LHCN-M2 (cell line): ENCODE measurements at regions not wholly inside any gene's neighbourhood (a gene's known extent, or its start where the extent isn't known, plus 50 kb on each side); places are given as distances from the start of the nearest gene placed in this dataset.
"Not testable (repeated sequence)": the region's sequence is repeated elsewhere in the genome, so short reads cannot be mapped to it uniquely, and the experiment has no call there.

Experiments used
- DNase-seq: peaks from one replicate; pipeline ENCODE4 v3.0.0-alpha.2; 2012; ENCODE audit warnings: low read depth

DNA sequence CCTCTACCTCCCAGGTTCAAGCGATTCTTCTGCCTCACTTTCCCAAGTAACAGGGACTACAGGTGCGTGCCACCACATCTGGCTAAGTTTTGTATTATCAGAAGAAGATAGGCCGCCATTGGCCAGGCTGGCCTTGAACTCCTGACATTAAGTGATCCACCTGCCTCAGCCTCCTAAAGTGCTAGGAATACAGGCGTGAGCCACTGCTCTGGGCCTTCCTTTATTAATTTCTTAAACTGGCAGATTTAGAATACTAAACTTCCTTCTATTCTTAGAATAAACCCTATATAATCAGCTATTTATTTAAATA is 86.6 kb downstream of the HFE start:
- DNase-seq, result no peak

DNA sequence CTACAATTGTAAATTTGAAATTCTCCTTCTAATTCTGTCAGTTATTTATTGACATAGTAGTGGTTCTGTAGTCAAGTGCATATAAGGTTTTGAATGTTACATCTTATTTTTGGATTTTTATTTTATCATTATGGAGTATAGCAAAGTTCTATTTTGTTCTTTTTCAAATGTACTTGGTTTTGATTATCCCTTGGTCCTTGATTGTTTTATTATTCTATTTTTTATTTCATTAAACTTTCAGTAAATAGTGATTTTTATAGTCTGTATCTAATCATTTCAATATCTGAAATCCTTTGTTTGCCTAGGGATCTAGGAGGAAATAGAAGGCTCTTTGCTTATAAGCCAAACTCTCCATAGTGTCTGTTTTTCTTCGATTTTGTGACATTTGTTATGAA is 87.8 kb downstream of the HFE start:
- DNase-seq, result no peak

DNA sequence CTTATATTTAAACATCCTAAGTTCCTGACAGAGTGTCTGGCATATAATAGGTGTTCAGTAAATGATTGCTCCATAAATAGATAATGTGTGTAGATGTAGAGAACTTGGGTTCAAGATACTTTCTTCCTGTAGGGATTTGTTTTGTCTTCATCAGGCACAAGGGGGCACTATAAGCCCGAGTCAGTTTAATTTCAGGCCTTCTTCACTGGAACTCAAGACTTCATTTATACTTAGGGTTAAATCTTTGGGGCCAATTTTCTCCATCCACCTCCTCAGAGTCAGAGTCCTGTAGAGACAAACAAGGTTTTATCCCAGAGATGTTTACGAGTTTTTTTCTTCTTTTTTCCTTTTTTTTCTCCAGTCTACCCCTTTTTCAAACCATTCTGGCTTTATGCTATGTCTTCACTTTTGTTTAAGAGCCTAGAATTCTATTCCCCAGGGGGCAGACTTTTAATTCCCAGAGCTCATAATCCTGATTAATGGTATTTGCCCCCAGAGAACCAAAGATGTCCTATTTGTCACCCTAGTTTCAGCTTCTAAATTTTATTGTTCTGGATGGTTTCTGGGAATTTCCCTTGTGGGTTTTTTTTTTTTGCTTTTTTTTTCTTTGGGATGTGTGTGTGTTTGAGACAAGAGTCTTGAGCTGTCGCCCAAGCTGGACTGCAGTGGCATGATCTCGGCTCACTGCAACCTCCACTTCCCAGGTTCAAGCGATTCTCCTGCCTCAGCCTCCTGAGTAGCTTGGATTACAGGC is 88.4 kb downstream of the HFE start:
- DNase-seq, result peak; percentile 69

DNA sequence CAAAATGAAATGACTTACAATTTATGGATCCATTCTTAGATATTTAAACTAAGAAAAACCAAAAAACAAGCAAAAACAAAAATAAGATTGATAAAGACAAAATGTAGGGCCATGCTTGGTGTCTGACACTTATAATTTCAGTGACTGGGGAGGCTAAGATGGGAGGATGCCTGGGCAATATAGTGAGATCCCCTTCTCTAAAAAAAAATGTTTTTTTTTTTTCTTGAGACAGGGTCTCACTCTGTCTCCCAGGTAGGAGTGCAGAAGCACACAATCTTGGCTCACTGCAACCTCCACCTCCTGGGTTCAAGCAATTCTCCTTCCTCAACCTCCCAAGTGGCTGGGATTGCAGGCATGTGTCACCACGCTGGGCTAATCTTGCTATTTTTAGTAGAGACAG is 92.4 kb downstream of the HFE start:
- DNase-seq, result no peak

DNA sequence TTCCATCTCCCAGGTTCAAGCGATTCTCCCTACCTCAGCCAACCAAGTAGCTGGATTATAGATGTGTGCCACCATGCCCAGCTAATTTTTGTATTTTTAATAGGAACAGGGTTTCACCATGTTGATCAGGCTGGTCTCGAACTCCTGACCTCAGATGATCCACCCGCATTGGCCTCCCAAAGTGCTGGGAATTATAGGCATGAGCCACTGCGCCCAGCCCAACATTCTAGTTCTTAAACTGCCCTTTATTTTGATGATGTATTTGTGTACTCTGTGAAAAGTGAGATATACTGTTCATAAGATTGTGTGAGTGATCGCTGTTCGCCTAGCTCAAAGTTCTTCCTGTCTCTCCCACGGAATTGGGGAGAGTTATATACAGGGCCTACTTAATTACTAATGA is 93.1 kb downstream of the HFE start:
- DNase-seq, result no peak

DNA sequence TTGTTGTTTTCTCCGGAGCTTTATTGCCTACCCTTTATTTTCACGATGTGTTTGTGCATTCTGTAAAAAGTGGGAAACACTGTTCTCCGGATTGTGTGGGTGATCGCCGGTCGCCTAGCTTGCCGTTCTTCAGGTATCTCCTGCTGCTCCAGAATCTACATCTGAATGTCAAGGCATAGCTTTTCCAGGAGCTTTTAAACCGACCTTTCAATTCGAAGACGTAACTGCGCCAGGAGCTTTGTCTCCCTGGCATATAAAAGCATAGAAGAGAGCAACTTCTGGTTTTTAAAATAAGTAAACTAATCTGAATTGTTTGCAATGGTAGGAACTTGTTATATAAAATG is 96.0 kb downstream of the HFE start:
- DNase-seq, result no peak

DNA sequence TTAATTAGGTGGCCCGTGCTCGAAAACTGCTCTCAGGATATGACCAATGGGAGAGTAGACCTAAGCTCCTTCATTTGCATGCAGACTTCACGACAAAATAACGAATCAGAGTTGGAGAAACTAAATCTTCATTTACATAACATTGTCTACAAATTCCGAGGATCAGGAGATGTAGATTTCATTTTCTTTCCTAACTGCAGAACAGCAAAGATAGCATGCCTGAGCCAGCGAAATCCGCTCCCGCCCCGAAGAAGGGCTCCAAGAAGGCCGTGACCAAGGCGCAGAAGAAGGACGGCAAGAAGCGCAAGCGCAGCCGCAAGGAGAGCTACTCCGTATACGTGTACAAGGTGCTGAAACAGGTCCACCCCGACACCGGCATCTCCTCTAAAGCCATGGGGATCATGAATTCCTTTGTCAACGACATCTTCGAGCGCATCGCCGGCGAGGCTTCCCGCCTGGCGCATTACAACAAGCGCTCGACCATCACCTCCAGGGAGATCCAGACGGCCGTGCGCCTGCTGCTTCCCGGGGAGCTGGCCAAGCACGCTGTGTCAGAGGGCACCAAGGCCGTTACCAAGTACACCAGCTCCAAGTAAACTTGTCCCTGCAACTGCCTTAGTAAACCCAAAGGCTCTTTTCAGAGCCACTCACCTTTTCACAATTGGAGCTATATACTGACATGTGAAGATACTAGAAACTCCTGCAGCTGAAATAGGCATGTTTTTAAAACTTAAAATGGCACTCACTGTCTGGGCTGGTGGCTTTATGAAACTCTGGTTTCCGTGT is 96.5 kb downstream of the HFE start:
- peak; percentile 61 for DNase-seq

DNA sequence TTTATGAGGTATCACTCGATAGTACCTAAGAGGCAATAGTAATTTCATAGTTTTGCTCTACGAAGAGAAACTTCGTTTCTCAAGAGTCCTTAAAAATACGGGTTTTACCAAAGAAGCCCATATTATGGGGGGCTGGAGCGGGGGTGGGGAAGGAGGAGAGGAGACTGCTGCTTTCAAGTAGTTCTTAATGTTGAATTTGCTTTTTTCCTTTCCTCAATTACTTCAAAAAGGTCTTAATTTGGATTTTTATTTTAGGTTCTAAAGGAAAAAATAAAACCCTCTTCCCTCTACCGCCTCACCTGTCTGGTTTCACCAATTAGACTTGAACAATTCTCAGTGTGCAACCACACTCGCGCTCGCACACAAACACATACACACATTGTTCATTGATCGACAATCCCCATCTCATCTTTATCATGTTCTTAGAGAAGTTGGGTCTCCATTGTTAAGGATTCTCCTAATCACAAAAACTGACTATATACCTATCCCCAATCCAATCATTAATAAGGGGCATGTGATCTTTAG is 97.2 kb downstream of the HFE start:
- no peak for DNase-seq

DNA sequence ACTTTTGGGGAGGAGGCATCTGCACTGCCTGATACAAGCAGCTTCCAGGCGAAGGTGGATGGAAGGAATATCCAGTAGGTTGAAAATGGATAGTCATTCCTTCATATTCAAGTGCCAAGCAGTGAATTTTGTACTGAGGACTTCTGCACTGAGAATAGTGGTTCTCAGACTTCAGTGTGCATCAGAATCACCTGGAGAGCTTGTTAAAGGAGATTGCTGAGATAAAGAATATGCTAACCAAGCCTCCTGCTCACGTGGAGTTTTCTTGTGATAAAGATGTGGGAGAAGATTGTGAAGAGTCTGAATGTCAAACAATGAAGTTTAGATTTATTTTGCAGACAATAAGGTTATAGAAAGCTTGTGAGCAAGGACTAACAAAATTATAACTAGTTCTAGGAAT is 97.8 kb downstream of the HFE start:
- no peak for DNase-seq

DNA sequence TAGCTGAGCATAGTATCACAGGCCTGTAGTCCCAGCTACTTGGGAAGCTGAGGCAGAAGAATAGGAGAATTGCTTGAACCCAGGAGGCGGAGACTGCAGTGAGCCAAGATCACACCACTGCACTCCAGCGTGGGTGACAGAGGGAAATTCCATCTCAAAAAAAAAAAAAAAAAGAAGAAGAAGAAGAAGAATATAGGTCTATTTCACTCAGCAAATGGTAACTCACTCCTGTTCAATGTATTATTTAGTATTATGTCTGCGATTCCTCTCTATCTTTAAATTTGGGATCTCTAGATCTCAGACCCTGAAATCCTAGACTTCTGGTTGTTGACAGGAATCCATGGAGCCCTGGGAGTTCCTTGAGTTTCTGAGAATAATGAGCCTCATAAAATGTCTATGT is 98.6 kb downstream of the HFE start:
- no peak for DNase-seq

DNA sequence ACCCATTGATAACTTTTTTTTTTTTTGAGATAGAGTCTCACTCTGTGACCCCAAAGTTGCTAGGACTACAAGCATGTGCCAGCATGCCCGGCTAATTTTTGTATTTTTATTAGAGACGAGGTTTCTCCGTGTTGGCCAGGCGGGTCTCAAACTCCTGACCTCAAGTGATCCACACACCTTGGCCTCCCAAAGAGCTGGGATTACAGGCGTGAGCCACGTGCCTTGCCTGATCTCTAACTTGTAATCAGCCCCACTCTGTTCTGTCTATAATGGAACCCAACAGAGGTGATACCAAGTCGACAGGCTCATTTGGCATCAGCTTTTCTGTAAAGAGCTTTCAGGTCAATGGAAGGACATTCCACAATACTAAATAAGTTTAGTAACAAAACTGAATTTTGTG is 99.4 kb downstream of the HFE start:
- no peak for DNase-seq

DNA sequence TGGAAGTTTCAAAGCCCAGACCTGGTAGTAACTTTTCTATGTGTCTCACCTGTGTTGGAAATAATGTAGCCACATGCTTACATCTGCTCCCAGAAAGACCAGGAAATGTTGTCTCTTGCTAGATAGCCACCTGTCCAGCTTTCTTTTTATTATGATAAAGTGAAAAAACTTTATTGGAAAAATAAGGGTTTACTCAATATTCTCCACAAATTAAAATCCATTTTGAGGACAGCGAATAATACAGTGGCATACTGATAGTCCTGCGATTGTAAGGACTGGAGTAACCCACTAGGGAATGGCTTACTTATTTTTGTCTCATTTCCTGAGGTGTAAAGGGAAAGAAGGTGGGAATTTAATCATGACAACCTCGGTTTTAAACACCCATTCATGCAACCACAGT is 100.1 kb downstream of the HFE start:
- DNase-seq, result no peak

DNA sequence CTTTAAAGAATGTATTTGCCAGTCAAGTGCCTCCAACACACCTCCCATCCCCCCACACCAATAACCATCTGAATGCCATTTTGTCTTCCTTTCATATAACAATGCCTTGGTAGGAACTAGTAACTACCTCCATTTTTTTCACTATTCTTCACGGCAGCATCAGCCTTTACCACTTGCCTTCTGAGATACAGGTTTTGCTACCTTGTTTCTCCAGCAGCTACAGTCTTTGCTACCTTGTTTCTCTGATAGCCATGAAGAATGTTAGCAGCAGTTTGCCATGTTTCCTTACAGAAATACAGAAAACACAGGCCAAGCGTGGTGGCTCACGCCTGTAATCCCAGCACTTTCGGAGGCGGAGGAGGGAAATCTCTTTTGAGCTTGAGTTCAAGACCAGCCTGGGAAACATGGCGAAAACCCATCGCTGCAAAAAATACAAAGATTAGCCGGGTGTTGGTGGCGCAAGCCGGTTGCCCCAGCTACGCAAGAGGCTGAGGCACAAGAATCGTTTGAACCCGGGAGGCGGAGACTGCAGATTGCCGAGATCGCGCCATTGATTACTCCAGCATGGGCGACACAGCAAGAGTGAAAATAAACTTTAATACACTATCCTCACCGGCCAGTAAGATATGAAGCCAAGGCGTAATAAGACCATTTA is 100.9 kb downstream of the HFE start:
- no peak for DNase-seq

DNA sequence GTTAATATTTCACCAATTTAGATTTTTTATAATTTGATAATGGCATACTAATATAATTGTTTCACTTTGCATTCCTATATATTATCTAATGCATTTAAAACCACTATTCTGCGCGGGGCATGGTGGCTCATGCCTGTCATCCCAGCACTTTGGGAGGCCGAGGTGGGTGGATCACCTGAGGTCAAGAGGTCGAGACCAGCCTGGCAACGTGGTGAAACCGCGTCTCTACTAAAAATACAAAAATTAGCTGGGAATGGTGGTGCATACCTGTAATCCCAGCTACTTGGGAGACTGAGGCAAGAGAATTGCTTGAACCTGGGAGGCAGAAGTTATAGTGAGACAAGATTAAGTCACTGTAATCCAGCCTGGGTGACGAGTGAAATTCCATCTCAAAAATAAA is 104.3 kb downstream of the HFE start:
- not testable (repeated sequence) for DNase-seq

DNA sequence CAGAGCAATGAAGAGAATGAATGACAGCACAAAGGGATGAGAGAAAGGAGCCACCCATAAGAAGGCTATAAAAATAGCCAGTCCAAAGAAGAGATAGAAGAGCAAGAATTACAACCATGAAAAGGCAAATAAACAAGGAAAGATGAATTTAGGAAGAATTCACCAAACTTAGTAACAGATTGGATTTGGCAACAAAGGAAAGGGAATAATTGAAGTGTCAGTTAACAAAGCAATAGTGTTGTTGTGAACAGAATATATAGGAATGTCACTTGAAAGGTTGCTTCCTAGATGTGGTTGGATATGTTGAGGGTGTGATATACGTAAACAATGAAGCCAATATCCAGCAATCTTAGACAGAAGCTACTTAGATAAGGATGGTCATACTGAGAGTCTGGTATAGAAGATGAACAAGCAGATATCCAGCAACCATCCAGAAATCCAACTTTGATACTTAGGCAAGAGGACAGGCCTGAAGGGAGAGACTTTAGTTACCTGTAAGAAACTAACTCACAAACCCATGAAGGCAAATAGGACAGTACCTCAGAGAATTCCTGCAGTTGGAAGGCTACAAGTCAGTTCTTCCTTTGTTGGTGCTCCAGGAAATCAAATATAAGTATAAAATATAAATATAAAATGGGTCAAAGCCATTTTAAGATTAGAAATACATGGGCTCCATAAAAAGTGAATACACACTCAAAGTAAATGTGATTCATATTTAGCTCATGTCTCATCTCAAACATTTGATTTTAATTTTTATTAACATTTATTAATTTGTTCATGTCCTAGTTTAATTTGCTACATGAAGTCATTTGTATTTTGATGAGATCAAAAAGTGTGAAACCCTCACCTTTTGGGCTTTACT is 106.5 kb downstream of the HFE start:
- DNase-seq, result no peak

DNA sequence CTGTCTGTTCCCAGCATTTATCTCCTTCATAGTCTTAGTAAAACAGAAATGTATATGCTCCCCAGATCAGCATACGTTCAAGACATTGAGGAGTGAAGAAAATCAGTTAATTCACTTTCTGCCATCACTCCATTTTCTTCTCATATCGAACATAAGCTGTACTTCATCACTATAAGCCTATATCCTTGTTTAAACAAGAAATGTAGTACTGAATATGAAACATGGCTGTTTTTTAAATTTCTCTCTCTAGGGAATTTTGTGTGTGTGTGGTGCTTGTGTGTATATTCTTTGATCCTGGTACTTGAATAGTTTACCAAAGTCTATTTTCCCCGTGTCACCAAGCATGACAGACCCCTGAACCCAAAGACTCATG is 107.1 kb downstream of the HFE start:
- DNase-seq, result no peak

DNA sequence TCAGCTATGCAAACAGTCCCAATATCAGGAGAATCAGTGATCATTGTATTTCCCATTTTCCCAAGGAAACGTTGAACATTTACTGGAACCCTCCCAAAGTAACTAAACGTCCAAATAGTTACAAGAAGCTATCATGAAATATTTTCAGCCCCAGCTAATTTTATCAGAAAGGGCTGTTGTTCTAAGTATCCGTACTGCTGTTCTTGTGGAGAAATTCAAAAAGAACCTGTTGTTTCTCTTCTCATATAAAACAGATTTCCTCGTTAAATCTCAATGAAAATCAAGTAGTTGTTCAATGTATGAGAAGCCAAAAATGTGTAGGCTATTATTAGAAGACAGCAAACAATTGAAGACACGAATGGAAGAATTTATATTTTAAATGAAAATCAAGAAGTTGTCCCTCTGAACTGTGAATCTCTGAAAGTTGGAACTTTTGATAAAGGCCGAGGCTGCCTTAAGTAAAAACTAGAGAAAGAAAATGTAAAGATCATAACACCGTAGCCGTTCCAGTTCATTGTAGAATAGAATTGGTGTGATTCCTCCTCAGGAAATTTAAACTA is 107.7 kb downstream of the HFE start:
- DNase-seq, result no peak

DNA sequence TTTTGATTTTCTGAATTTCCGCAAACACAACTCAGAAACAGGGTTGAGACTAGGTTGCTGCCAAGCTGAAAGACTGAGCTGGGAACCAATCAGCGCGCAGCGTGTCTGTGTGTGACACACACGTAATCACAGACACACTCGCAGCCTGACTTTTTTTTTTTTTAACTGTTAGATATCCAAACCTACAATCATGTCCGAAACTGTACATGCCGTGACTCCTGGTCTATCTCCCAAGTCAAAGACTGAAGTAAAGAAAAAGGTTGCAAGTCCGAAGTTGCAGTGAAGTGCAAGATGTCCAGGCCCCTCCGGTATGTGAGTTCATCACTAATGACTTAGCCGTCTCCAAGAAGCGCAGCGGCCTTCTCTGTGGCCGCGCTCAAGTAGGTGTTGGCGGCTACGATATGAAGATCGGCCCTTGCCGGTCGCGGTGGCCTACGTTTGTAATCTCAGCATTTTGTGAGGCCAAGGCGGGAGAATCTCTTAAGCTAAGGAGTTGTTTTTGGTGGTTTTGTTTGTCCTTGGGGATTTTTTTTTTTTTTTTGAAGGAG is 108.2 kb downstream of the HFE start:
- DNase-seq, result peak; percentile 80

DNA sequence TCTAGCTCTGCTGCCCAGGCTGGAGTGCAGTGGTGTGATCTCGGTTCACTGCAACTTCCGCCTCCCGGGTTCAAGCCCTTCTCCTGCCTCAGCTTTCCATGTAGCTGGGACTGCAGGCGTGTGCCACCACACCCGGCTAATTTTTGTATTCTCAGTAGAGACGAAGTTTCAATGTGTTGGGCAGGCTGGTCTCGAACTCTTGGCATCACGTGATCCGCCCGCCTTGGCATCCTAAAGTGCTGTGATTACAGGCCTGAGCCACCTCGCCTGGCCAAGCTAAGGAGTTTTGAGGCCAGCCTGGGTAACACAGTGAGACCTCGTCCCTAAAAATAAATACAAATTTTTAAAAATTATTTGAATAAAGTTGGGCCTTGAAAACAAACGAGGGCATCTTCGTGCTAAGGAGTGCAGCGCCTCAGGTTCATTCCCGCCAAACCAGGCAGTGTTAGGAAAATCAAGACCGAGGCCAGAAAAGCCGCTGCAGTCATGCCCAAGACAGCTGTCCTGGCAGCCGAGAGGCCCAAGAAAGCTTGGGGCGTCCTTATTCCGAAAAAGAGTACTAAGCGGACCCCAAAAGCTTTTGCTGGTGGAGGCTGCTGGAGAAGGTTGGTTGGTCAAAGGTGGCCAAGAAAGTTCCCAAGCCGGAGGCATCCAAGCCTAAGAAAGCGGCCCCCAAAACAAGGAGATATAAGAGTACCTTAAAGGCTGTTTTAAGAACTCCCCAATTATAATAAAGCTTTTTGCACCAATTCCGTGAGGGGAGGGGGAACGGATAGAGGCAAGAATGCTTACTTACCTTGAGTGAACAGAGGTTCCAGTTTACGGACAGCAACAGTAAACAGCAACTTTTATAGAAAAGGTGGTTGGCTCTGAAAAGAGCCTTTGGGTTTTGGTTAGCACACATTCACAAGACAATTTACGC is 109.0 kb downstream of the HFE start:
- no peak for DNase-seq
